Stimulated activated CD4-positive, alpha-beta T cell treated with anti-CD3 and anti-CD28 coated beads, Interleukin-1b, Interleukin-23, amount 100 ng/mL, for 48 hours (primary cell): ENCODE measurements at regions not wholly inside any gene's neighbourhood (a gene's known extent, or its start where the extent isn't known, plus 50 kb on each side); places are given as distances from the start of the nearest gene placed in this dataset.
"Not testable (repeated sequence)": the region's sequence is repeated elsewhere in the genome, so short reads cannot be mapped to it uniquely, and the experiment has no call there.

ENCODE experiments used
- DNase-seq: peaks from one replicate; pipeline ENCODE4 v3.0.0-alpha.2; 2020

DNA sequence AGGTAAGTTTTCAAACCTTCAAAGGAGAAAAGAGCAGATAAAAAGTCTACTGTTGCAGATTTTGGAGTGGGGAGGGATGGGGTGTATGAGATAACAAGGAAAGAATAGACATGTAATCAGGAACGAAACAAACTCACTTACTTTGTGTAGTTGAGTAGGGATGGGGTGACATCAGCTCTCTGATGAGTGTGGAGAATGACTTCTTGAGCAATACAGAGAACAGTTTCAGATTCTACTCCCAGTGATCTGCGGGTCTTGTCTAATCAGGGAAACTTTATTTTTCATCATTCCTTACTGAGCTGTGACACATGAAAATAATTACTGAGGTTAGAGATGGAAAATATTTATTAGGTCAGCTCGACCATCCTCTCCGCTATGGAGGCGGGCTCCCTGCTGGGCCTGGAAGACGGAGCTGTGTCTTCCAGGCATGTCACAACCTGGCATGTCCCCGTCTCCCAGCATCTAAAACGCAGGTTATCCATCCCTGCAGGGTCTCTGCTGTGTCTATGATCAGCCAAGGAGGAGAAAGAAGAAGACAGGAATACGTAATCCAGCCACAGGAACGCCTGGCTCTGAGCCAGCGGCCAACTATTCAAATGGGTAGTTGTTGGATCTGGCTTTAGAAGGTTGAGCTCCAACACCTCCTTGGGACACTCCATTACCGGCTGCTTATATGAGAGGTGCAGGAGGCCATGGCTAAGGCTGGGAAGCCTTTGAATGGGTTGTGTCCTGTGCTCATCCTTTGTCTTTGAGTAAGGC lies 99.0 kb upstream of the SATB2 start:
- DNase-seq, result no peak

DNA sequence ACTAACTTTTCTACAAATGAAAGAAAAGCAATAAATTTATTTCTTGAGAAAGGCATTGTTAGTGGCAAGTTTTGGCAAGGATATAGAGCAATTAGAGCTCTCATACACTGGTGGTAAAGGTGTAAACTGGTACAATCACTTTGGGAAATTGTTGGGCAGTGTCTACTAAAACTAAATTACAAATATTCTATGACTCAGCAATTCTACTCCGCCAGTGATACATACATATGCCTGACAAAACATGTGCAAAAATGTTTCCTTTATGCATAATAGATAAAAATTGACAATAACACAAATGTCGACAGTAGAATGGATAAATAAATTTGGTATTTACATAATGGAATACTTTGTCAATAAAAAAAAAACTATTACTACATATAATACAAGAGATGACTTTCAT lies 96.3 kb upstream of the SATB2 start:
- DNase-seq, result no peak

DNA sequence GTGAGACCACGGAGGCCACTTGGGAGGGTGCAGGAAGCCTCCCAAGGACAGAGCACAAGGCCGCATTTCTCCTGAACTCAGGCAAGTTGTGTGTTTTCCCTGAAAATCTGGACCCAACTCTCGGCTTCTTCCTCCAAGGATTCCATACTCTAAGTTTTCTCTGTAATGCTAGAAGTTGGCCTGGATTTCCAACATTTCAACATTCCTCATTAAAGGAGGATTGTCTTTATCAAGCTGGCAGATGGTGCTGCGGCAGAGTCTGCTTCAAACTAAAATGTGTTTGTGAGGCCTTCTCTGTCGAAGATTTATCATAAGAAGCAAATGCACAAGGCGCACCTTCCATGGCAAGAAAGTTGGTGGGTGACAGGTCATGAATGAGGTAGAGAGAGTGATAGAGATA lies 94.4 kb upstream of the SATB2 start:
- no peak for DNase-seq

DNA sequence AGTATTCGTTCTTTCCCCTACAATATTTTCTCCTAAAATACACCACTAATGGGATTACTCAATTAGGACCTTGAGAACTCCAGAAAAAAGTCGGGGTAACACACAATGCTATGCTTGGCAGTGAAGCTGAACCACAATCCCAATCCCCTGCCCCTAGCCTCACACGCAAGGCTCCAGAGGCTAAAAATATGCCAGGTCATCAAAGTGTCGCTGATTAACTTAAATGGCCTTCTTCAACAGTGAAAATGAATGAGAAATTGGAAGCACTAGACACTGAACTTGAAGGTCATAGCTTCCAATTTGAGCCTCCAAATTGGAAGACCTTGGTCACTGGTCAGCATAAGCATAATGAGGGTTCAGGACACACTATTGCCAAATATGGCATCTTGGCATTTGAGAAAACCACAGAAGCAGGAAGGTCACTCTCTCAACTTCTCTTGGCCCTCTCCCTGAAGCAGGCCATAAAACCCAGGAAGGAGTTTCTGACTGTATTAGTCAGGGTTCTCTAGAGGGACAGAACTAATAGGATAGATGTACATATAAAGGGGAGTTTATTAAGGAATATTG lies 86.0 kb upstream of the SATB2 start:
- DNase-seq, result no peak

DNA sequence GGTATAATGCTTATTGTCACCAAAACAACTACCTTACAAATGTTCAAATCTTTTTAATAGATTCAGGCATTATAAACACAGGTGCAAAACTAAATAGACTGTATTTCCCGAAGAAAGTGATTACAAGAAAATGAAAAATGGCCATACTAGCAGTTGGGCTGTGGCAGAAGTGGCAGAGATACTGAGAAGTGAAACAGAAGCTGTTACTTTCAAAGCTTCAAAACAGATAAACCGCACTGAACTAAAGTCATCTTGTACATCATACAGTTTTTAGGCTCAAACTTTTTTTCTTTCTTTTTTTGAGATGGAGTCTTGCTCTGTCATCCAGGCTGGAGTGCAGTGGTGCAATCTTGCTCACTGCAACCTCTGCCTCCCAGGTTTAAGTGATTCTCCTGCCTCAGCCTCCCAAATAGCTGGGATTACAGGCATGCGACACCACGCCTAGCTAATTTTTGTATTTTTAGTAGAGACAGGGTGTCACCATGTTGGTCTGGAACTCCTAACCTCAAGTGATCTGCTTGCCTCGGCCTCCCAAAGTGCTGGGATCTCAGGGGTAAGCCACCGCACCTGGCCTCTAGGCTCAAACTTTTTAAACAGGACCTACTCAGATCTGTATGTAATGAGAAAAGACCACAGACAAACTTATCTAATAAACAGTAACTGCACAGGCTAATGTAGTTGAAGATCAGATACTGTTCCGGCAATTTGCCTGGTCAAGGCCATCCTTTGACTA lies 77.9 kb upstream of the SATB2 start:
- no peak for DNase-seq

DNA sequence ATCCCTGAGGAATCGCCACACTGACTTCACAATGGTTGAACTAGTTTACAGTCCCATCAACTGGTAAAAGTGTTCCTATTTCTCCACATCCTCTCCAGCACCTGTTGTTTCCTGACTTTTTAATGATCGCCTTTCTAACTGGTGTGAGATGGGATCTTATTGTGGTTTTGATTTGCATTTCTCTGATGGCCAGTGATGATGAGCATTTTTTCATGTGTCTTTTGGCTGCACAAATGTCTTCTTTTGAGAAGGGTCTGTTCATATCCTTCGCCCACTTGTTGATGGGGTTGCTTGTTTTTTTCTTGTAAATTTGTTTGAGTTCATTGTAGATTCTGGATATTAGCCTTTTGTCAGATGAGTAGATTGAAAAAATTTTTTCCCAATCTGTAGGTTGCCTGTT lies 76.1 kb upstream of the SATB2 start:
- not testable (repeated sequence) for DNase-seq

DNA sequence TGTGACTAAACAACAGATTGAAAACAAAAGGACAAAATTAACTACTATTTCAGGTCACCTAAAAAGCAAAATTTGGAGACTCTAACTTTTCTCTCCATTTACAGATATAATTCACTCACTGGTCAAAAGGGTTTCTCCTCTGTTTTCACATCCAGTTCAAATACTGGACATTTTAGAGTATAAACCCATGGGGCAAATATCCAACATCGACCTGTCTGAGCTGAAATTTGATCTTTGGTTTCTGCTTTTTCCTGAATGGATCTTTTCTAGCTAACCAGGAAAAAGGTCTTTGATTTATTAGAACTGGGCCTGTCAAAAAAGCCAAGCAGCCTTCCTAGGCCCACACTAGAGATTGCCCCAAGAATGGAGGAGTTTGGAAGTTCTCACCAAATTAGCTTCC lies 69.3 kb upstream of the SATB2 start:
- DNase-seq, result no peak

DNA sequence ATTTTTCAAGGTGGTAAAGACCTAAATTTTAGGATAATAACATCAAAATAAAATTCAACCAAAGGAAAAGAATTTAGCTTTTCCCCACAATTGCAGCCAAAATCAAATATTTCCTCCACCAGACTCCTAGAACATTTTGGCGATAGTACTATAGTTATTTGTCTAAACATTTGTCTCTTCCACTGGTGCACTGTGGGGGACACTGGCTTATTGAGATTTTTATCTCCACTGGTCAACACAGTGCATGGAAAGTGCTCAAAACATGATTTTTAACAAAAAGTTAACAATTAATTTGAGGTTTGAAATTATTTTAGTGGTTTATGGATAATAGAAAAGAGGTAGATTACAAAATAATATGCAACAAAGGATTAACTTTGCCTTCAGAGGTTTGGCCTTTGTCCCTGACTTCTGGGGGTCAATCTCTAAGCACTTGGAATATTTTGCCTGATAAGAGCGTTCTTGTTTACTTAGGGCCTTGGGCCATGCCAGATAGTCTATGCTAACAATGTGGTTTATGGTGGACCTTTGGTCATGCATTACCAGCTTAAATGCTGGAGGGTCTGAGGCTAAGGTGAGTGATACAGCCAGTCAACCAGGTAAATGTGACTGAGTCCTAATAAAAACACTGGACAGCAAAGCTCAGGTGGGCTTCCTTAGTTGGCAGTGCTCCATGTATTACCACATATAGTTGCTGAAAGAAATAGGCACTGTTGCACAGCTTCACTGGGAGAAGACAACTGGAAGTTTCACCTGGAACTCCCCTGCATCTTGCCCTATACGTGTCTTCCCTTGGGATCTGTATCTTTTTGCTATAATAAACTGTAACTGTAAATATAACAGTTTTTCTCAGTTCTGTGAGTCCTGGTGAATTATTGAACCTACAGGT lies 67.2 kb upstream of the SATB2 start:
- no peak for DNase-seq

DNA sequence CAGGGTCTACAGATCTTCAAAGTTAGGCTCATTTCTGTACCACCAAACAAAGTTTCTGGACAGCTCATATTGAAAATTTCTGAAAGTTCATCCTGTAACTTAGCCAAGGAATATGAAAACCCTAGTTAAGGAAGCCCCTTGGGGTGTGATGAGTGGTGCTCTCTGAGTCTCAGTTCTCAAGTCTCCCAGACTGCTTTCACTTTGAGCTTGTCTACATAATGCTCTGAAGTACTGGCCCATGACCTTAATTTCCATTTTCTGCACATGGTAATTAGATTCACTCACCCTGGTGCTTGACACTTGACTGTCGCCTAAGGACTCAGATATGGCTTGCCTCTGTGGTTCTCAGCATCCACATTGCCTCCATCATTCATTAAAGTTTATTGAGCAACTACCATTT lies 51.7 kb upstream of the SATB2 start:
- DNase-seq, result no peak
